Activated CD4-positive, alpha-beta memory T cell treated with anti-CD3 and anti-CD28 coated beads for 36 hours (primary cell): ENCODE measurements at regions not wholly inside any gene's neighbourhood (a gene's known extent, or its start where the extent isn't known, plus 50 kb on each side); places are given as distances from the start of the nearest gene placed in this dataset.
"Not testable (repeated sequence)": the region's sequence is repeated elsewhere in the genome, so short reads cannot be mapped to it uniquely, and the experiment has no call there.

Source experiments
- CTCF ChIA-PET: fragments of 350-600 bp; sonication (Branson Sonifier 250); formaldehyde crosslinking; loops from one replicate; lab custom pipeline; 2021; ENCODE audit warnings: antibody characterized with exemption, inconsistent platforms; lab: Charles Lee
- POLR2A ChIA-PET: fragments of 350-600 bp; sonication (Branson Sonifier 250); formaldehyde crosslinking; loops from one replicate; lab custom pipeline; 2021; ENCODE audit warnings: antibody characterized with exemption; lab: Charles Lee
- DNase-seq: peaks from one replicate; pipeline ENCODE4 v3.0.0-alpha.2; 2020
- H3K27ac Mint-ChIP-seq: one replicate; pipeline ENCODE4 v1.8.0; 2021; ENCODE audit warnings: mixed read lengths
- H3K27me3 Mint-ChIP-seq: one replicate; pipeline ENCODE4 v1.8.0; 2021; ENCODE audit warnings: mixed read lengths
- H3K36me3 Mint-ChIP-seq: one replicate; pipeline ENCODE4 v1.8.0; 2021; ENCODE audit warnings: mixed read lengths
- H3K4me1 Mint-ChIP-seq: one replicate; pipeline ENCODE4 v1.8.0; 2021; ENCODE audit warnings: low read depth, mixed read lengths
- H3K4me3 Mint-ChIP-seq: one replicate; pipeline ENCODE4 v1.8.0; 2021; ENCODE audit warnings: mild to moderate bottlenecking, mixed read lengths
- H3K9me3 Mint-ChIP-seq: one replicate; pipeline ENCODE4 v1.8.0; 2021; ENCODE audit warnings: mixed read lengths
- intact Hi-C: fragments of 100-400 bp; cut with micrococcal nuclease; formaldehyde crosslinking; loops from one replicate; pipeline ENCODE4 v1.15.1; 2023

DNA sequence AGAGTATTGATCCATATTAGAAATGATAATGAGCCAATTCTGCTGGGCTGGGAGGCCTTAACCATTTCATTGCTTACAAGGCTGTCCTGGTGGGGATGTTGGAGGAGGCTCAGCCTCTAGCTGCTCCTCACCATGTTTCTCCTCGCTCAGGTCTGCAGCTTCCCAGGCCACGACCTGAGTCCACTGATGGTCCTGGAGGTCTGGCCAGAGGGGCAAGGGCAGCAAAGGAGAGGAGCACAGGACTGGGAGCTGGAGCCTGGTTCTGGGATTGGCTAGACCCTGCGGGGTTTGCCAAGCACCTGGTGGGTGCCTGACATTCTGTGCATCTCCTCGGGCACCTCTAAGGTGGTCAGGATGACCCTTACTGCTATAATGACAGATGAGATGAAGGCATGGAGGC, 92.6 kb downstream of the KIF26A start:
- POLR2A ChIA-PET: no interaction called here

DNA sequence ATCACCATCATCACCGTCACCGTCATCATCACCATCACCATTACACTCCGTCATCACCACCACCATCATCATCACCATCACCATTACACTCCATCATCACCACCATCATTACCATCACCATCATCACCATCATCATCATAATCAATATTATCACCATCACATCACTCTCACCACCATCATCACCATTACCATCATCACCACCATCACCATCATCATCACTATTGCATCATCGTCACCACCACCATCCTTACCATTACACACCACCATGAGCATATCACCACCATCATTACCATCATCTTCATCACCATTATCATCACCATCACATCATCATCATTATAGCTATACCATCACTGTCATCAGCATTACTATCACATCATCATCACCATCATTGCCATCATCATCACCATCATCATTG, 93.7 kb downstream of the KIF26A start:
- Mint-ChIP-seq H3K9me3 (peaks cover 35% of the 10 kb centered on the region), H3K27me3 (no peaks in the 10 kb centered on the region), H3K27ac (no peak overlapping the region), H3K36me3 (peaks cover 3% of the 10 kb centered on the region), H3K4me3 (no peak overlapping the region), H3K4me1 (peaks cover 10% of the 10 kb centered on the region)
- no peak for DNase-seq
- CTCF ChIA-PET: no interaction called here
- POLR2A ChIA-PET: no interaction called here
- intact Hi-C loops: no loop called here

More for the DNA sequence above, 92.6 kb downstream of the KIF26A start:
- no peak for DNase-seq
- peaks cover 28% of the 10 kb centered on the region for H3K9me3 Mint-ChIP-seq
- no peak overlapping the region for H3K27ac Mint-ChIP-seq
- intact Hi-C loops: no loop called here
- no peak overlapping the region for H3K4me3 Mint-ChIP-seq
- H3K4me1 Mint-ChIP-seq: peaks cover 16% of the 10 kb centered on the region
- CTCF ChIA-PET: no interaction called here
- no peaks in the 10 kb centered on the region for H3K27me3 Mint-ChIP-seq
- H3K36me3 Mint-ChIP-seq: peaks cover 3% of the 10 kb centered on the region

DNA sequence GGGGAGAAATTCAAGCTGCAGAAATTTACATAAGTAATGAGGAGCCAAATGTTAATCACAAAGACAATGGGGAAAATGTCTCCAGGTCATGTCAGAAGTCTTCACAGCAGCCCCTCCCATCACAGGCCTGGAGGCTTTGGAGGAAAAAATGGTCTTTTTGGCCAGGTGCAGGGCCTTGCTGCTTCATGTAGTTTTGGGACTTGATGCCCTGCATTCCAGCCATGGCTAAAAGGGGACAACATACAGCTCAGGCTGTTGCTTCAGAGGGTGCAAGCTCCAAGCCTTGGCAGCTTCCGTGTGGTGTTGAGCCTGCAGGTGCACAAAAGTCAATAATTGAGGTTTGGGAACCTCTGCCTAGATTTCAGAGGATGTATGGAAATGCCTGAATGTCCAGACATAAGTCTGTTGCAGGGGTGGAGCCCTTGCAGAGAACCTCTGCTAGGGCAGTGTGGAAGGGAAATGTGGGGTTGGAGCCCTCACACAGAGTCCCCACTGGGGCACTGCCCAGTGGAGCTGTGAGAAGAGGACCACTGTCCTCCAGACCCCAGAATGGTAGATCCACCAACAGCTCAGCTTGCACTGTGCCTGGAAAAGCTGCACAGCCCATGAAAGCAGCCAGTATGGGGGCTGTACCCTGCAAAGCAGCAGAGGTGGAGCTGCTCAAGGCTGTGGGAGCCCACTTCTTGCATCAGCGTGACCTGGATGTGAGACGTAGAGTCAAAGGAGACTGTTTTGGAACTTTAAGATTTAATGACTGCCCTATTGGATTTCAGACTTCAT, 95.8 kb downstream of the KIF26A start:
- DNase-seq, H3K36me3 Mint-ChIP-seq, H3K27ac Mint-ChIP-seq, CTCF ChIA-PET, H3K27me3 Mint-ChIP-seq, H3K4me1 Mint-ChIP-seq, intact Hi-C loops, POLR2A ChIA-PET, H3K4me3 Mint-ChIP-seq: not testable (repeated sequence)
- H3K9me3 Mint-ChIP-seq: peaks cover 39% of the 10 kb centered on the region

DNA sequence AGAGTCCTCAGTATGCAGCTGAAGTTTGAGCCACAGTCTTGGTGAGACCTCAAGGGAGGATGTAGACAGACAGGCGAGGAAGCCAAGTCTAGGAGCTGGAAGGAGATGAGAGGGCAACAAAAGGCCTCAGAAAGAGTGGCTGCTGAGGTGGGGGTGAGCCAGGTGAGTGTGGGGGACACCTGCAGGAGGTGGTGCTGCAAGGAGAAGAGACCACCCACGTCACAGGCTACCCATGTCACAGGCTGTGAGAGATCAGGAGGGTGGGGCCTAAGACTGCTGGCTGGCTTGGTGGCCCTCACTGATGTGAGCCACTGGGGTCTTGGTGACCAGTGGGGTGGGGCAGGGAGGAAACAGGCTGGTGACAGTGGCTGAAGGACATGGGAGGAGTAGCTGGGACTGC, 97.3 kb downstream of the KIF26A start:
- ChIA-PET POLR2A (no interaction called here), CTCF (no interaction called here)
- Mint-ChIP-seq H3K9me3 (peaks cover 39% of the 10 kb centered on the region), H3K4me3 (no peak overlapping the region), H3K27me3 (peaks cover 9% of the 10 kb centered on the region), H3K27ac (no peak overlapping the region), H3K4me1 (no peaks in the 10 kb centered on the region), H3K36me3 (peaks cover 5% of the 10 kb centered on the region)
- no peak for DNase-seq
- intact Hi-C loops: no loop called here

GRCh38 chr14:104237651-104238423, 99.5 kb downstream of the KIF26A start:
- Mint-ChIP-seq H3K36me3 (peaks cover 5% of the 10 kb centered on the region), H3K27me3 (peaks cover 10% of the 10 kb centered on the region)
- CTCF ChIA-PET: interaction anchor here (1.7 kb wide), 1 partner anchor 10 kb away, joined by 4 read pairs; no protein-coding TSS in a partner anchor

GRCh38 chr14:104238424-104239184, 100.2 kb downstream of the KIF26A start:
- ChIA-PET CTCF (interaction anchor here (1.7 kb wide), 1 partner anchor 11 kb away, joined by 4 read pairs; no protein-coding TSS in a partner anchor), POLR2A (no interaction called here)
- H3K36me3 Mint-ChIP-seq: peaks cover 4% of the 10 kb centered on the region
- no peak overlapping the region for H3K4me3 Mint-ChIP-seq
- peaks cover 10% of the 10 kb centered on the region for H3K27me3 Mint-ChIP-seq
- H3K4me1 Mint-ChIP-seq: no peaks in the 10 kb centered on the region
- peaks cover 33% of the 10 kb centered on the region for H3K9me3 Mint-ChIP-seq
- intact Hi-C loops: no loop called here
- no peak overlapping the region for H3K27ac Mint-ChIP-seq
- DNase-seq: no peak

More at GRCh38 chr14:104237651-104238423, 99.5 kb downstream of the KIF26A start:
- POLR2A ChIA-PET: no interaction called here
- H3K4me1 Mint-ChIP-seq: no peaks in the 10 kb centered on the region
- peaks cover 39% of the 10 kb centered on the region for H3K9me3 Mint-ChIP-seq
- intact Hi-C loops: no loop called here
- H3K27ac Mint-ChIP-seq: no peak overlapping the region
- H3K4me3 Mint-ChIP-seq: no peak overlapping the region
- no peak for DNase-seq

- Mint-ChIP-seq H3K4me3 (no peak overlapping the region), H3K27ac (no peak overlapping the region), H3K27me3 (peaks cover 10% of the 10 kb centered on the region), H3K9me3 (peaks cover 27% of the 10 kb centered on the region), H3K4me1 (no peaks in the 10 kb centered on the region), H3K36me3 (peaks cover 2% of the 10 kb centered on the region)
- CTCF ChIA-PET: no interaction called here
- intact Hi-C loops: no loop called here
- no peak for DNase-seq
- POLR2A ChIA-PET: no interaction called here
These were observed 100.9 kb downstream of the KIF26A start for GRCh38 chr14:104239185-104239775.

DNA sequence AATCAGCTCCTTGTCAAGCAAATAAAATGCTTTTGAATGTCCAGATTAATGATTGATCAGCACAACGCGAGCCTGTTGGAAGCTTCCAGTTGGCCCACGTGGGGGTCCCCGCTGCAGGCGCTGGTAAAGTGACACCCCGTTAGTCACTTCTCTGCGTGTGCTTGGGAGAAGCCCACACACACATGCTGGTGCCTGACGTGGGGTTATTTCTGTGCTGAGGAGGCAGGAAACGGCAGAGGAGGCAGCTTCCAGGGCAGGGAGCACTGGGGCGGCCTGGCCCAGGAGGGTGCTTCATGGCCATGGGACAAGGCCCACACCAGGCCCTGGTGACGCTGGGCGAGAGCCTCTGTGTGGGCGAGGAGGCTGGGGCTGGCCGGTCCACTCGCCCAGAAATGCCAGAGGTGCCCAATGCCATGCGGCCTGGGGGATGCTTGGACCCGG, 101.5 kb downstream of the KIF26A start:
- H3K9me3 Mint-ChIP-seq: peaks cover 21% of the 10 kb centered on the region
- H3K36me3 Mint-ChIP-seq: peaks cover 2% of the 10 kb centered on the region
- H3K27me3 Mint-ChIP-seq: peaks cover 10% of the 10 kb centered on the region
- H3K4me1 Mint-ChIP-seq: no peaks in the 10 kb centered on the region
- no peak overlapping the region for H3K27ac Mint-ChIP-seq
- H3K4me3 Mint-ChIP-seq: no peak overlapping the region
- ChIA-PET POLR2A (no interaction called here), CTCF (no interaction called here)
- intact Hi-C loops: no loop called here
- DNase-seq: no peak

- Mint-ChIP-seq H3K27me3 (peaks cover 10% of the 10 kb centered on the region), H3K36me3 (peaks cover 2% of the 10 kb centered on the region), H3K4me1 (no peaks in the 10 kb centered on the region), H3K9me3 (peaks cover 20% of the 10 kb centered on the region), H3K27ac (no peak overlapping the region), H3K4me3 (no peak overlapping the region)
- intact Hi-C loops: no loop called here
- POLR2A ChIA-PET: no interaction called here
- DNase-seq: no peak
- CTCF ChIA-PET: no interaction called here
These were observed 102.2 kb downstream of the KIF26A start for GRCh38 chr14:104240434-104241157.

DNA sequence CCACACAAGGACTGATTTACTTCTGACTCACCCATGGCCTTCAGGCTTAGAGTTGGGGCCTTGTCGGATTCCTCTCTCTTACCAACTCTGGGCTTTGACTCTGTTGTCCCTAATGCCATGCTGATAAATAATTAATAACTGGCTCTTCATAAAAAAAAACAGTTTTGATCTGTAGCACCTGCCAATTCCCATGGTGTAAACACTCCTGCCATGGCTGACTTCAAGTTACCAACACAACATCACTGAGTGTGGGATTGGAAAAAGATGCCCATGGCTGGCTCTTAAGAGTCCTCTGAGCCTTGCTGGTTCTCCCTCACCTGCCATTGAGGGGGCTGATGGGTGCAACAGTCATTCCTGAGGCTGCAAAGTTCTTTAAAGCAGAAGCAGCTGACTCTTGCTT, 104.8 kb downstream of the KIF26A start:
- Mint-ChIP-seq H3K4me1 (no peaks in the 10 kb centered on the region), H3K27ac (no peak overlapping the region), H3K4me3 (no peak overlapping the region), H3K27me3 (peaks cover 7% of the 10 kb centered on the region), H3K9me3 (peaks cover 2% of the 10 kb centered on the region), H3K36me3 (no peaks in the 10 kb centered on the region)
- intact Hi-C loops: no loop called here
- DNase-seq: no peak
- POLR2A ChIA-PET: no interaction called here
- CTCF ChIA-PET: no interaction called here

DNA sequence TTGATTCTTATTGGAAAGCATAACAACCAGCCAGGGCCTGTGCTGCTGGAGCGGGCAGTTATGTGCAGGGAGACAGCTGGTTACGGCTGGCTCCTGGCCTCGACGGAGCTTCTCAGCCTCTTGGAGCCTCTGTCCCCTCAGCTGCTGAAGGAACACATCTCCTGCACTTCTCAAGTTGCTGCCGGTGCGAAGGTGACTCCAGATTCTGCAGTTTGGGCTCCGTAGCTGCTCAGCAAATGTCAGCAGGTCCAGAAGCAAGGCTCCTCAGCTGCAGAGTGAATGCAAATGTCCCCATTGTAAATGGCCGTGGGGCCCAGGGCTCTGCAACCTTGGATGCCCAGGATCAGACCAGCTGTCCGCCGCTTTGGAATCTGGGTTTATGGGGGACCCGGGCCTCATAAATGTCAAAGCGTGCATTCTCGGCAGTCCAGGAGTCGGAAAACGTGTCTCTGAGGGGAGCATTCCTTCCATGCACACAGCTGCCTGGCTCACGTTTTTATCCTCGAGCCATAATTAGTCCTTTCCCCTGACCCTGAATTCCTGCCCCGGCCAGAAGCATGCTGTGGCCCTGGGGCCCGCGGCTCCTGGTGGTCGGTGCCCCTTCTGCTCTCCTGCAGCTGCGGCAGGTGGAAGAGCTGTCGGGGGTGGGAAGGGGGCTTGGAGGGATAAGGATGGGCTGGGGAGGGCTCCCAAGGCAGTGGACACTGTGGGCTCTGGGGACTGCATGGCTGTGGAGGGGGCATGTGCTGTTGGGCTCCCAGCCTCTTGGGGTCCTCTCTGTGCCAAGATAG, 106.0 kb downstream of the KIF26A start:
- intact Hi-C loops: no loop called here
- Mint-ChIP-seq H3K4me1 (no peaks in the 10 kb centered on the region), H3K27ac (no peak overlapping the region), H3K9me3 (peaks cover 2% of the 10 kb centered on the region), H3K4me3 (no peak overlapping the region), H3K36me3 (no peaks in the 10 kb centered on the region), H3K27me3 (peaks cover 4% of the 10 kb centered on the region)
- CTCF ChIA-PET: no interaction called here
- POLR2A ChIA-PET: no interaction called here
- no peak for DNase-seq
